T-helper 17 cell (primary cell): ENCODE measurements at regions not wholly inside any gene's neighbourhood (a gene's known extent, or its start where the extent isn't known, plus 50 kb on each side); places are given as distances from the start of the nearest gene placed in this dataset.

Experiments
- ATAC-seq: fragments of 150-1000 bp; cut with Tn5 transposase; 2 replicates; pipeline ENCODE4 v1.10.0; 2021; ENCODE audit warnings: mild to moderate bottlenecking, moderate library complexity
- DNase-seq, 3 donors: peaks; one replicate each; pipeline versions ENCODE4 v3.0.0 to v3.0.0-alpha.2; 2020 to 2021
- H3K9me3 ChIP-seq: one replicate; pipeline ENCODE4 v1.7.0; 2013; ENCODE audit warnings: low read length, mild to moderate bottlenecking; ENCODE audit not compliant: control insufficient read depth, poor library complexity, severe bottlenecking
- H3K27ac Mint-ChIP-seq: one replicate; pipeline ENCODE4 v1.8.0; 2022; ENCODE audit warnings: mild to moderate bottlenecking, moderate library complexity, mixed read lengths
- H3K27me3 Mint-ChIP-seq: one replicate; pipeline ENCODE4 v1.8.0; 2022; ENCODE audit warnings: mixed read lengths
- H3K36me3 Mint-ChIP-seq: one replicate; pipeline ENCODE4 v1.8.0; 2022; ENCODE audit warnings: low read depth, mixed read lengths
- H3K4me1 Mint-ChIP-seq: one replicate; pipeline ENCODE4 v1.8.0; 2022; ENCODE audit warnings: mild to moderate bottlenecking, mixed read lengths
- H3K4me3 Mint-ChIP-seq: one replicate; pipeline ENCODE4 v1.8.0; 2022; ENCODE audit warnings: mild to moderate bottlenecking, moderate library complexity, mixed read lengths

GRCh38 chr1:5067246-5067645 lies 412.8 kb downstream of the AJAP1 start:
- Mint-ChIP-seq H3K27ac (no peak overlapping the region), H3K27me3 (peaks cover 43% of the 10 kb centered on the region), H3K36me3 (no peaks in the 10 kb centered on the region), H3K4me3 (no peak overlapping the region), H3K4me1 (no peaks in the 10 kb centered on the region)
- H3K9me3 ChIP-seq = no peaks in the 10 kb centered on the region
- no peak for ATAC-seq
- DNase-seq = no peak

GRCh38 chr1:5053744-5054143 lies 399.3 kb downstream of the AJAP1 start:
- Mint-ChIP-seq H3K4me1 (no peaks in the 10 kb centered on the region), H3K4me3 (no peak overlapping the region), H3K27me3 (no peaks in the 10 kb centered on the region), H3K36me3 (no peaks in the 10 kb centered on the region), H3K27ac (no peak overlapping the region)
- no peaks in the 10 kb centered on the region for H3K9me3 ChIP-seq
- ATAC-seq = no peak
- DNase-seq = no peak

DNA sequence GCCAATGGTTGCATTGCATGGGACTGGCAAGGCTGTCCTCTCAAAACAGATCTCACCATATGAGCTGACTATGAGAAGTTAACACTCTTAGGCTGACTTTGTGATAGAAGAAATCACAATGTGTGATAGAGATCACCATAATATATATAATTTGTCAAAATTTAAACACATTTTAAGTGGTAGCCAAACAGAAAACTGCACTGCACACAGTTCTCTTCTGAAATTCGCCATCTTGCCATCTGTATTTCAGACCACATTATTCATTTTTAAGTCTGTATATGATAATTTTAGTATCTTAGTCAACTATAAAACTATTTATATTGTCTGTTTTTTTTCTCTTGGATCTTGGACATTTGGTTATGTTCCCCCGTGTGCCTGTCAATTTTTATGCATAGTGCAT lies 374.7 kb downstream of the AJAP1 start:
- ATAC-seq = no peak
- Mint-ChIP-seq H3K36me3 (no peaks in the 10 kb centered on the region), H3K4me3 (no peak overlapping the region), H3K27ac (no peak overlapping the region), H3K4me1 (no peaks in the 10 kb centered on the region), H3K27me3 (peaks cover 11% of the 10 kb centered on the region)
- H3K9me3 ChIP-seq = no peaks in the 10 kb centered on the region
- DNase-seq = no peak

DNA sequence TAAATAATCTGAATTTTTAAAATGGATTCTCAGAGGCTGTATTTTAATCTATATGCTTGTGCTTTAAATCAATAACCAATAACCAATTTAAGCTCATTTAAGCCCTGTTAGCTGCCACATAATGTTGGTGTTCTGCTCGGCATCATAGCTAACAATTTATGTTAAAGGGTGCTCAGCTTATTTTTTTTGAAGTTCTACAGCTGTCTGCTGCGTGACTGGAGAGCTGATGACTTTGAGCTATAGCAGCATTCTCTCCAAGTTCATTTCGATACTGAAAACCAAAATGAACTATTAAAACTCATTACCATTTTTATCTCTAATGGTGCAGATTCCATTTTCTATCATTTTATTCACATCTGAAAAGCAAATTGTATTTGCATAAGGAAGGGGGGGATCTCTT lies 357.8 kb downstream of the AJAP1 start:
- H3K27me3 Mint-ChIP-seq = peaks cover 6% of the 10 kb centered on the region
- H3K4me3 Mint-ChIP-seq = no peak overlapping the region
- H3K27ac Mint-ChIP-seq = no peak overlapping the region
- H3K4me1 Mint-ChIP-seq = no peaks in the 10 kb centered on the region
- no peaks in the 10 kb centered on the region for H3K36me3 Mint-ChIP-seq
- ATAC-seq = no peak
- no peaks in the 10 kb centered on the region for H3K9me3 ChIP-seq
- DNase-seq = no peak

GRCh38 chr1:5010656-5011055 lies 356.2 kb downstream of the AJAP1 start:
- Mint-ChIP-seq H3K36me3 (no peaks in the 10 kb centered on the region), H3K27ac (no peak overlapping the region), H3K4me1 (no peaks in the 10 kb centered on the region), H3K4me3 (no peak overlapping the region), H3K27me3 (peaks cover 6% of the 10 kb centered on the region)
- ATAC-seq (no peak), DNase-seq (no peak)
- no peaks in the 10 kb centered on the region for H3K9me3 ChIP-seq

- peaks cover 6% of the 10 kb centered on the region for H3K27me3 Mint-ChIP-seq
Observed at GRCh38 chr1:5010236-5010635, 355.8 kb downstream of the AJAP1 start.

DNA sequence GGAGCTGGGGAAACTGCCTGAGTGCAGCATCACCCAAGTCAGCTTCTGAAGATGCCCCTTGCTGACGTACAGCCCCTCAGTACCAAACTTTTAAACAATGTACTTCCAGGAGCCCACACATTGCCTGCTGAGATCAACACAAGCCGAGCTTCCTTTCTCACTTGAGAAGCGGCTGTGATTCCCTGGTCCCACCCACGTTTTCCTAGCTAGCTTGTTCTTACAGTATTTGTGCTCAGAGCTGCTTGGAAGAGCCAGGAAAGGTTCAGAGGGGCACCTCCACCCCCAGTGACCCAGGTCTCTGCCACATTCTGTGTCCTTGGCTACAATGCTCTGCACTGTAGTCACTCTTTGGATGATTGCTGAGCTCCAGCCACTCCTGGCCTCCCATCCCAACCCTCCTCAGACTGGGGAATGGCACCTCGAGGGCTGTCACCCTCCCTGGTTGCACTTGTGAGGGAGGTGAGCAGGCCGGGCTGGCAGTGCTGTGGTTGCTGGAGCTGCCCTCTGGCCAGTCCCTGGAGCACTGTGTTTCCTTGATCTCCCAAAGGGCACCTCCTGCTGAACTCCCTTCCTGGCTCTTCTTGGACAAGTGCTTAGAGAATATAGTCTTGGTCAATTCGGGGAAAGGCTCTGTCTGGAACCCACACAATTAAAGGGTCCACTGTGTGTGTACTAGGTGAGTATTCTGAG lies 355.1 kb downstream of the AJAP1 start:
- H3K9me3 ChIP-seq = no peaks in the 10 kb centered on the region
- Mint-ChIP-seq H3K4me1 (no peaks in the 10 kb centered on the region), H3K27me3 (peaks cover 6% of the 10 kb centered on the region), H3K27ac (no peak overlapping the region), H3K4me3 (no peak overlapping the region), H3K36me3 (no peaks in the 10 kb centered on the region)
- DNase-seq (no peak), ATAC-seq (no peak)

More at GRCh38 chr1:5010236-5010635, 355.8 kb downstream of the AJAP1 start:
- Mint-ChIP-seq H3K36me3 (no peaks in the 10 kb centered on the region), H3K4me3 (no peak overlapping the region), H3K27ac (no peak overlapping the region), H3K4me1 (no peaks in the 10 kb centered on the region)
- H3K9me3 ChIP-seq = no peaks in the 10 kb centered on the region
- DNase-seq (no peak), ATAC-seq (no peak)

GRCh38 chr1:5005171-5005570 lies 350.8 kb downstream of the AJAP1 start:
- DNase-seq (no peak), ATAC-seq (no peak)
- no peaks in the 10 kb centered on the region for H3K9me3 ChIP-seq
- Mint-ChIP-seq H3K4me3 (no peak overlapping the region), H3K4me1 (no peaks in the 10 kb centered on the region), H3K27ac (no peak overlapping the region), H3K27me3 (peaks cover 5% of the 10 kb centered on the region), H3K36me3 (no peaks in the 10 kb centered on the region)

DNA sequence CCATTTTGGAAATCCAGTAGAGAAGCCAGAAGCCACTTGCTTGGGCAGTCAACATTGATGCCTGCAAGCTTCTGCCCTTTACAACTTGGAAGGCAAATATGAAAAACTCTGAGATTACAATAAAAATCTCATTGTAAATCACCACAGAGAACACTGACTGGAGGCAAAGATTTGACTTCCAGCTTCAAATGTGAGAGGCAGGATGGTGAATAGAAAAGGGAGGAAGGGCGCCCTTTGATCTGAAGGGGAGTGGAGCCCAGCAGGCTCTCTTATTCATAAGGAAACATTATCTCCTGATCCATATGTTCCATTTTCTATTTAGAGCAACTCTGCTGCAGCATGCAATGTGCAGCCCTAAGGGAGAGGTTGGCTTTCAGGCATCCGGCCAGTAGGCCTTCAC lies 348.3 kb downstream of the AJAP1 start:
- DNase-seq (no peak), ATAC-seq (no peak)
- Mint-ChIP-seq H3K4me1 (no peaks in the 10 kb centered on the region), H3K36me3 (no peaks in the 10 kb centered on the region), H3K27ac (no peak overlapping the region), H3K4me3 (no peak overlapping the region), H3K27me3 (peaks cover 7% of the 10 kb centered on the region)
- no peaks in the 10 kb centered on the region for H3K9me3 ChIP-seq

DNA sequence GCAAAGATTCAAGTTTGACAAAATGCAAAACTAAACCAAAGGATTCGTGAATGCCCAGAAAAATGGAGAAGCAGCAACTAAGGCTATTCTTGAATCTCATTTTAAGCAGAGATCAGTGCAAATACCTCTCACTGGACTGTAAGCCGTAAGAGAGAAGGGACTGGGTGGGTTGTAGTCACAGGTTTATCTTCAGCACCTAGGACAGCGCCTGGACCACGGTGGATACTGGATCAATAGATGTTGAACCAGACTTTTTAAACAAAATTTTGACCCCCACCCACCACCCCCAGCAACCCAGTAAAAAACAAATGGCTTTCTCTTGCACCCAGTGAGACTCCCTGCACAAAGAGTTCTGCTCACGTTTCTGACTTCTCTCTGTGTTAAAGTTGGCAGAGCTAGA lies 347.1 kb downstream of the AJAP1 start:
- Mint-ChIP-seq H3K27me3 (peaks cover 7% of the 10 kb centered on the region), H3K4me3 (no peak overlapping the region), H3K4me1 (no peaks in the 10 kb centered on the region), H3K27ac (no peak overlapping the region), H3K36me3 (no peaks in the 10 kb centered on the region)
- ATAC-seq (no peak), DNase-seq (no peak)
- H3K9me3 ChIP-seq = no peaks in the 10 kb centered on the region

- no peak for ATAC-seq
- H3K4me3 Mint-ChIP-seq = no peak overlapping the region
- DNase-seq = no peak
- H3K4me1 Mint-ChIP-seq = no peaks in the 10 kb centered on the region
- H3K27ac Mint-ChIP-seq = no peak overlapping the region
- H3K9me3 ChIP-seq = no peaks in the 10 kb centered on the region
- no peaks in the 10 kb centered on the region for H3K36me3 Mint-ChIP-seq
- no peaks in the 10 kb centered on the region for H3K27me3 Mint-ChIP-seq
Observed at GRCh38 chr1:4986306-4986705, 331.9 kb downstream of the AJAP1 start.

DNA sequence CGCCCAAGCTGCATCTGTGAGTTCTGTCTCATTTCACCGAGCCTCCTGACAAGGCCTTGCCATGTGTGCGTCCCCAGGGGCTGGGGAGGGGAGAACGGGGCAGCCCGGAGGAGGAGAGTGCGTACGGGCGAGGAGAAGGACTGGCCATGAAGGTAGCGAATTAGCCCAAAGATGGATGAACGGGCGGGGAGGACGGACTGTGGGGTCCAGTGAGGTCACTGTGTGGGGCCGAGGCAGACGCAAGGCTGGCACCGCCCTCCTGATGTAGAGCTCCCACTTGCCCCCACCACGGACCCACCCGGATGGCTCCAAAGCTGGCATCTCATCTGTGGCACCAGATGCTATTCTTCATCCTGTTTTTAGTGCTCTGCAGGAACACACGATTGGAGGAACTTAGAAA lies 330.4 kb downstream of the AJAP1 start:
- ATAC-seq = no peak
- H3K9me3 ChIP-seq = no peaks in the 10 kb centered on the region
- H3K27me3 Mint-ChIP-seq = peaks cover 4% of the 10 kb centered on the region
- no peaks in the 10 kb centered on the region for H3K4me1 Mint-ChIP-seq
- H3K27ac Mint-ChIP-seq = no peak overlapping the region
- no peak for DNase-seq
- no peak overlapping the region for H3K4me3 Mint-ChIP-seq
- no peaks in the 10 kb centered on the region for H3K36me3 Mint-ChIP-seq

DNA sequence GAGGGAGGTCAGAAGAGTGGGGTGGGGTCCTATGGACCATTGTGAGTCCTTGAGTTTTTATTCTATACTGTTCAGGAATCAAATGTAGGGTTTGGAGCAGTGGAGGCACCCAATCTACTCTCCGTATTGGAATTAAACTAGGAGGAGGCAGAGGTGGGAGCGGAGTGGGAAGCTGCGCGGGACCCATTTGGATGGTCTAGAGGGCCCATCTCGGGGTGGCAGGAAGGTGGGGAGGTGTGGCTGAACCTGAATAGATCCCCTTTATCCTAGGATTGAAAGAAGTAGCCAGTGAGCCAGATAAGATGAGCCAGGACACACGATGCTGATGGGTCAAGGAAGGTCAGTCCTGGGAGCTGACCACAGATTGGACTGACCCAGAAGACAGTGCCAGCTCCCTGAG lies 325.8 kb downstream of the AJAP1 start:
- peaks cover 26% of the 10 kb centered on the region for H3K27me3 Mint-ChIP-seq
- no peaks in the 10 kb centered on the region for H3K9me3 ChIP-seq
- H3K36me3 Mint-ChIP-seq = no peaks in the 10 kb centered on the region
- ATAC-seq = no peak
- no peak overlapping the region for H3K4me3 Mint-ChIP-seq
- no peaks in the 10 kb centered on the region for H3K4me1 Mint-ChIP-seq
- no peak overlapping the region for H3K27ac Mint-ChIP-seq
- DNase-seq = no peak

GRCh38 chr1:4978660-4979390 lies 324.4 kb downstream of the AJAP1 start:
- Mint-ChIP-seq H3K36me3 (no peaks in the 10 kb centered on the region), H3K4me3 (no peak overlapping the region), H3K27ac (no peak overlapping the region), H3K4me1 (no peaks in the 10 kb centered on the region), H3K27me3 (peaks cover 26% of the 10 kb centered on the region)
- no peak for DNase-seq
- no peak for ATAC-seq
- H3K9me3 ChIP-seq = no peaks in the 10 kb centered on the region
